Keratinocyte (primary cell): ENCODE measurements at regions not wholly inside any gene's neighbourhood (a gene's known extent, or its start where the extent isn't known, plus 50 kb on each side); places are given as distances from the start of the nearest gene placed in this dataset.

ENCODE experiments used
- DNase-seq: peaks from one replicate; pipeline ENCODE4 v3.0.0-alpha.2; 2011; ENCODE audit warnings: low read depth, missing footprints, low spot score
- FAIRE-seq: peaks from 2 replicates; lab custom pipeline; 2011; peaks lifted over from hg19 to GRCh38; lab: Jason Lieb, UNC
- H2AFZ ChIP-seq: 2 replicates; pipeline ENCODE4 v1.6.0; 2012; ENCODE audit warnings: low read length, control low read depth, inconsistent platforms; ENCODE audit not compliant: control insufficient read depth
- H3K27ac ChIP-seq: 2 replicates; pipeline ENCODE4 v1.5.1; 2011; ENCODE audit warnings: low read length; ENCODE audit not compliant: control insufficient read depth, insufficient read depth
- H3K27me3 ChIP-seq: 3 replicates; pipeline ENCODE4 v1.6.0; 2011; ENCODE audit warnings: low read length; ENCODE audit not compliant: control insufficient read depth, insufficient read depth; ENCODE audit errors: extremely low read depth
- H3K36me3 ChIP-seq, 2 experiments: 2 replicates in 1 of 2; 3 replicates in 1 of 2; pipeline ENCODE4 v1.5.1; 2011; ENCODE audit warnings: low read length in 2 of 2, mild to moderate bottlenecking in 1 of 2; ENCODE audit not compliant: control insufficient read depth in 2 of 2, insufficient read depth in 2 of 2; ENCODE audit errors: extremely low read depth in 1 of 2
- H3K4me1 ChIP-seq: 3 replicates; pipeline ENCODE4 v1.5.1; 2011; ENCODE audit warnings: low read length; ENCODE audit not compliant: control insufficient read depth, insufficient read depth; ENCODE audit errors: extremely low read depth
- H3K4me2 ChIP-seq: 3 replicates; pipeline ENCODE4 v1.6.0; 2011; ENCODE audit warnings: low read depth, low read length; ENCODE audit not compliant: control insufficient read depth, insufficient read depth; ENCODE audit errors: extremely low read depth
- H3K4me3 ChIP-seq, 3 experiments: fragments of 200-600 bp in 1 of 3; sonication (generic) in 1 of 3; 2 replicates in 2 of 3; 3 replicates in 1 of 3; pipeline ENCODE4 v1.5.1; 2011 to 2016; ENCODE audit warnings: low read length in 3 of 3, mild to moderate bottlenecking in 3 of 3, control low read depth in 2 of 3, inconsistent platforms in 1 of 3, low read depth in 1 of 3, mixed read lengths in 1 of 3, mixed run types in 1 of 3, moderate library complexity in 1 of 3; ENCODE audit not compliant: control insufficient read depth in 2 of 3, insufficient read depth in 2 of 3; ENCODE audit errors: extremely low read depth in 1 of 3
- H3K79me2 ChIP-seq: 2 replicates; pipeline ENCODE4 v1.6.0; 2012; ENCODE audit warnings: low read length; ENCODE audit not compliant: control insufficient read depth, insufficient read depth
- H3K9ac ChIP-seq: 3 replicates; pipeline ENCODE4 v1.6.0; 2011; ENCODE audit warnings: low read length; ENCODE audit not compliant: control insufficient read depth, insufficient read depth; ENCODE audit errors: extremely low read depth
- H3K9me1 ChIP-seq: 3 replicates; pipeline ENCODE4 v1.6.0; 2011; ENCODE audit warnings: low read length; ENCODE audit not compliant: control insufficient read depth, insufficient read depth; ENCODE audit errors: extremely low read depth
- H3K9me3 ChIP-seq: 2 replicates; pipeline ENCODE4 v1.5.1; 2012; ENCODE audit warnings: low read depth, low read length; ENCODE audit not compliant: control insufficient read depth
- H4K20me1 ChIP-seq: 3 replicates; pipeline ENCODE4 v1.6.0; 2011; ENCODE audit warnings: low read length; ENCODE audit not compliant: control insufficient read depth, insufficient read depth; ENCODE audit errors: extremely low read depth
- CTCF ChIP-seq, 3 experiments: IDR thresholded peaks in 1 of 3; conservative IDR thresholded peaks in 1 of 3; optimal IDR thresholded peaks in 1 of 3; 2 replicates in 2 of 3; 3 replicates in 1 of 3; pipeline versions ENCODE3 to v1.5.1; 2011; ENCODE audit warnings: low read length in 3 of 3, mild to moderate bottlenecking in 3 of 3, moderate library complexity in 2 of 3, control low read depth in 1 of 3, inconsistent platforms in 1 of 3; ENCODE audit not compliant: insufficient read depth in 2 of 3; ENCODE audit errors: extremely low read depth in 1 of 3
- EZH2 ChIP-seq: IDR thresholded peaks from one replicate; pipeline ENCODE4 v1.6.1; 2012; ENCODE audit warnings: inconsistent platforms, mild to moderate bottlenecking, low read length, moderate library complexity
- dilution Hi-C: fragments of 300-500 bp; cut with MboI; formaldehyde crosslinking; loops from one replicate; pipeline ENCODE4 v1.7.0; 2020; ENCODE audit warnings: low sequenced_read_pairs; ENCODE audit not compliant: extremely low pct_ligation_motif_present

- H3K27ac ChIP-seq, result no peak overlapping the region
These were observed 394.4 kb upstream of the SEMA3A start for GRCh38 chr7:84589012-84589411.

GRCh38 chr7:84583331-84583730 is 388.7 kb upstream of the SEMA3A start:
- H3K27ac ChIP-seq, result no peak overlapping the region
- TF ChIP-seq EZH2 (no peak), CTCF (optimal IDR thresholded peaks at IDR 0.05 in 1 of 3, IDR thresholded peaks at IDR 0.05 in 1 of 3, conservative IDR thresholded peaks at IDR 0.05 in 1 of 3; ENCODE audit: extremely low read depth in 1 of 3, insufficient read depth in 2 of 3, low read length in 3 of 3) (no peak)
- no peak overlapping the region for H3K4me2 ChIP-seq
- no peaks in the 10 kb centered on the region for H4K20me1 ChIP-seq
- H2AFZ ChIP-seq, result no peak overlapping the region
- no peak for DNase-seq
- dilution Hi-C loops, result no loop called here
- H3K27me3 ChIP-seq, result no peaks in the 10 kb centered on the region
- no peaks in the 10 kb centered on the region for H3K4me1 ChIP-seq
- no peak overlapping the region for H3K9ac ChIP-seq
- H3K79me2 ChIP-seq, result no peaks in the 10 kb centered on the region
- no peaks in the 10 kb centered on the region for H3K9me3 ChIP-seq
- no peak for FAIRE-seq
- H3K4me3 ChIP-seq, result no peak overlapping the region
- no peaks in the 10 kb centered on the region for H3K9me1 ChIP-seq
- no peaks in the 10 kb centered on the region for H3K36me3 ChIP-seq

More at GRCh38 chr7:84589012-84589411, 394.4 kb upstream of the SEMA3A start:
- DNase-seq (peak; percentile 1), FAIRE-seq (peak; percentile 90)
- no peaks in the 10 kb centered on the region for H3K36me3 ChIP-seq
- H4K20me1 ChIP-seq, result no peaks in the 10 kb centered on the region
- H3K4me1 ChIP-seq, result peaks cover 12% of the 10 kb centered on the region
- peak overlapping the region; percentile 78 for H2AFZ ChIP-seq
- dilution Hi-C loops, result no loop called here
- no peak overlapping the region for H3K9ac ChIP-seq
- H3K4me2 ChIP-seq, result peak overlapping the region; percentile 46
- H3K79me2 ChIP-seq, result no peaks in the 10 kb centered on the region
- TF ChIP-seq CTCF (optimal IDR thresholded peaks at IDR 0.05 in 1 of 3, IDR thresholded peaks at IDR 0.05 in 1 of 3, conservative IDR thresholded peaks at IDR 0.05 in 1 of 3; ENCODE audit: extremely low read depth in 1 of 3, insufficient read depth in 2 of 3, low read length in 3 of 3), result no peak
- H3K4me3 ChIP-seq, result no peak overlapping the region
- no peaks in the 10 kb centered on the region for H3K9me1 ChIP-seq
- H3K27me3 ChIP-seq, result no peaks in the 10 kb centered on the region
- H3K9me3 ChIP-seq, result no peaks in the 10 kb centered on the region
